ENCODE measurements at regions not wholly inside any gene's neighbourhood (a gene's known extent, or its start where the extent isn't known, plus 50 kb on each side); places are given as distances from the start of the nearest gene placed in this dataset.

GRCh38 chr5:167228134-167228533 lies 1063.3 kb upstream of the WWC1 start:
- Histone ChIP-seq H3K9me3 (ENCODE audit: low read depth) (peaks cover 5% of the 10 kb centered on the region), H3K4me3 (no peak overlapping the region), H3F3A (ENCODE audit: insufficient read depth) (no peaks in the 10 kb centered on the region), H3K4me2 (ENCODE audit: unreplicated experiment) (no peak overlapping the region), H4K20me1 (ENCODE audit: insufficient read depth) (no peaks in the 10 kb centered on the region), H3K4me1 (ENCODE audit: insufficient read depth) (no peaks in the 10 kb centered on the region), H3K27me3 (replicated peaks; ENCODE audit: insufficient read depth) (no peaks in the 10 kb centered on the region), H3K36me3 (ENCODE audit: low read depth) (no peaks in the 10 kb centered on the region), H2AFZ (no peak overlapping the region), H3K9me2 (ENCODE audit: insufficient read depth) (no peaks in the 10 kb centered on the region), H3K9ac (no peak overlapping the region), H3K27ac (no peak overlapping the region), H3K79me2 (ENCODE audit: insufficient read depth) (no peaks in the 10 kb centered on the region)
- in situ Hi-C loops (cut with MboI), result no loop called here
- DNase-seq, result no peak
- no peak for TF ChIP-seq EZH2phosphoT487 (IDR thresholded peaks at IDR 0.05; ENCODE audit: insufficient read depth, low read depth)
- TF ChIP-seq EZH2 (IDR thresholded peaks at IDR 0.05; ENCODE audit: insufficient read depth, poor library complexity, severe bottlenecking), result no peak
- WGBS, 2 experiments (ENCODE audit: low coverage in 1 of 2, low lambda C conversion rate in 2 of 2, missing lambda C conversion rate in 2 of 2), result 55 to 56% methylated on average over 3 of the region's 3 CpGs

GRCh38 chr5:167229751-167230150 lies 1061.7 kb upstream of the WWC1 start:
- Histone ChIP-seq H3K9me3 (ENCODE audit: low read depth) (peaks cover 5% of the 10 kb centered on the region), H3K4me2 (ENCODE audit: unreplicated experiment) (no peak overlapping the region), H3K27me3 (replicated peaks; ENCODE audit: insufficient read depth) (no peaks in the 10 kb centered on the region), H3K4me1 (ENCODE audit: insufficient read depth) (no peaks in the 10 kb centered on the region), H3K9ac (no peak overlapping the region), H4K20me1 (ENCODE audit: insufficient read depth) (no peaks in the 10 kb centered on the region), H3K36me3 (ENCODE audit: low read depth) (no peaks in the 10 kb centered on the region), H3K4me3 (no peak overlapping the region), H2AFZ (no peak overlapping the region), H3K27ac (no peak overlapping the region), H3K9me2 (ENCODE audit: insufficient read depth) (no peaks in the 10 kb centered on the region), H3F3A (ENCODE audit: insufficient read depth) (no peaks in the 10 kb centered on the region), H3K79me2 (ENCODE audit: insufficient read depth) (no peaks in the 10 kb centered on the region)
- in situ Hi-C loops (cut with MboI), result no loop called here
- 8 to 13% methylated on average over 2 of the region's 2 CpGs for WGBS, 2 experiments (ENCODE audit: low coverage in 1 of 2, low lambda C conversion rate in 2 of 2, missing lambda C conversion rate in 2 of 2)
- no peak for TF ChIP-seq EZH2phosphoT487 (IDR thresholded peaks at IDR 0.05; ENCODE audit: insufficient read depth, low read depth)
- no peak for TF ChIP-seq EZH2 (IDR thresholded peaks at IDR 0.05; ENCODE audit: insufficient read depth, poor library complexity, severe bottlenecking)
- no peak for DNase-seq

- Histone ChIP-seq H3K9me2 (ENCODE audit: insufficient read depth) (no peaks in the 10 kb centered on the region), H4K20me1 (ENCODE audit: insufficient read depth) (no peaks in the 10 kb centered on the region), H3K9ac (no peak overlapping the region), H3K27me3 (replicated peaks; ENCODE audit: insufficient read depth) (no peaks in the 10 kb centered on the region), H3K4me3 (no peak overlapping the region), H3K36me3 (ENCODE audit: low read depth) (no peaks in the 10 kb centered on the region), H3F3A (ENCODE audit: insufficient read depth) (no peaks in the 10 kb centered on the region), H3K79me2 (ENCODE audit: insufficient read depth) (no peaks in the 10 kb centered on the region), H3K4me1 (ENCODE audit: insufficient read depth) (no peaks in the 10 kb centered on the region), H3K4me2 (ENCODE audit: unreplicated experiment) (no peak overlapping the region), H3K27ac (no peak overlapping the region), H3K9me3 (ENCODE audit: low read depth) (peaks cover 5% of the 10 kb centered on the region), H2AFZ (no peak overlapping the region)
- 30 to 33% methylated on average over 1 of the region's 1 CpG for WGBS, 2 experiments (ENCODE audit: low coverage in 1 of 2, low lambda C conversion rate in 2 of 2, missing lambda C conversion rate in 2 of 2)
- no peak for DNase-seq
- in situ Hi-C loops (cut with MboI), result no loop called here
- no peak for TF ChIP-seq EZH2 (IDR thresholded peaks at IDR 0.05; ENCODE audit: insufficient read depth, poor library complexity, severe bottlenecking)
- TF ChIP-seq EZH2phosphoT487 (IDR thresholded peaks at IDR 0.05; ENCODE audit: insufficient read depth, low read depth), result no peak
Measured at GRCh38 chr5:167230414-167230813, 1061.0 kb upstream of the WWC1 start.

GRCh38 chr5:167232675-167233311 lies 1058.7 kb upstream of the WWC1 start:
- H3K36me3 ChIP-seq (ENCODE audit: low read depth), result no peaks in the 10 kb centered on the region
- H3K4me1 ChIP-seq (ENCODE audit: insufficient read depth), result no peaks in the 10 kb centered on the region
- H2AFZ ChIP-seq, result no peak overlapping the region
- TF ChIP-seq EZH2phosphoT487 (IDR thresholded peaks at IDR 0.05; ENCODE audit: insufficient read depth, low read depth), result no peak
- no peak for TF ChIP-seq EZH2 (IDR thresholded peaks at IDR 0.05; ENCODE audit: insufficient read depth, poor library complexity, severe bottlenecking)
- no peaks in the 10 kb centered on the region for H3K27me3 ChIP-seq (replicated peaks; ENCODE audit: insufficient read depth)
- H3K27ac ChIP-seq, result no peak overlapping the region
- peaks cover 5% of the 10 kb centered on the region for H3K9me3 ChIP-seq (ENCODE audit: low read depth)
- no peak overlapping the region for H3K4me2 ChIP-seq (ENCODE audit: unreplicated experiment)
- no peaks in the 10 kb centered on the region for H3K9me2 ChIP-seq (ENCODE audit: insufficient read depth)
- H4K20me1 ChIP-seq (ENCODE audit: insufficient read depth), result no peaks in the 10 kb centered on the region
- H3F3A ChIP-seq (ENCODE audit: insufficient read depth), result no peaks in the 10 kb centered on the region
- H3K79me2 ChIP-seq (ENCODE audit: insufficient read depth), result no peaks in the 10 kb centered on the region
- WGBS, 2 experiments (ENCODE audit: low coverage in 1 of 2, low lambda C conversion rate in 2 of 2, missing lambda C conversion rate in 2 of 2), result 19 to 27% methylated on average over 3 of the region's 3 CpGs
- in situ Hi-C loops (cut with MboI), result no loop called here
- H3K4me3 ChIP-seq, result no peak overlapping the region
- DNase-seq, result no peak
- H3K9ac ChIP-seq, result no peak overlapping the region
